Ascending aorta (tissue), 2 donors: ENCODE measurements at regions not wholly inside any gene's neighbourhood (a gene's known extent, or its start where the extent isn't known, plus 50 kb on each side); places are given as distances from the start of the nearest gene placed in this dataset.

Source experiments
- DNase-seq, 2 donors: peaks; one replicate each; pipeline ENCODE4 v3.0.0-alpha.2; 2019; ENCODE audit warnings: low spot score in 2 of 2
- H3K27ac ChIP-seq, 2 donors: fragments of 200-600 bp; sonication (generic); one replicate each; pipeline ENCODE4 v1.5.1; 2016 to 2017; ENCODE audit warnings: mild to moderate bottlenecking in 1 of 2
- H3K27me3 ChIP-seq: fragments of 200-600 bp; sonication (generic); one replicate; pipeline ENCODE4 v1.5.1; 2017
- H3K36me3 ChIP-seq, 2 donors: fragments of 200-600 bp; sonication (generic); one replicate each; pipeline ENCODE4 v1.5.1; 2016
- H3K4me1 ChIP-seq, 2 donors: fragments of 200-600 bp; sonication (generic); one replicate each; pipeline ENCODE4 v1.5.1; 2016 to 2017; ENCODE audit warnings: mild to moderate bottlenecking in 1 of 2
- H3K4me3 ChIP-seq, 2 donors: fragments of 200-600 bp; sonication (generic); one replicate each; pipeline ENCODE4 v1.5.1; 2016 to 2017; ENCODE audit warnings: mild to moderate bottlenecking in 1 of 2
- H3K9me3 ChIP-seq, 2 donors: fragments of 200-600 bp; sonication (generic); one replicate each; pipeline ENCODE4 v1.5.1; 2016
- intact Hi-C: fragments of 100-400 bp; cut with DNase I; formaldehyde crosslinking; loops from one replicate; pipeline ENCODE4 v1.15.1; 2023
- TF ChIP-seq, protein P1 (sequence below), 3 experiments: fragments of 200-600 bp in 2 of 3; fragments of 450-650 bp in 1 of 3; sonication (generic) in 2 of 3; IDR thresholded peaks; one replicate each; pipeline ENCODE4 v1.5.1; 2016 to 2019; ENCODE audit warnings: antibody characterized with exemption in 3 of 3, mild to moderate bottlenecking in 1 of 3, moderate library complexity in 1 of 3

DNA sequence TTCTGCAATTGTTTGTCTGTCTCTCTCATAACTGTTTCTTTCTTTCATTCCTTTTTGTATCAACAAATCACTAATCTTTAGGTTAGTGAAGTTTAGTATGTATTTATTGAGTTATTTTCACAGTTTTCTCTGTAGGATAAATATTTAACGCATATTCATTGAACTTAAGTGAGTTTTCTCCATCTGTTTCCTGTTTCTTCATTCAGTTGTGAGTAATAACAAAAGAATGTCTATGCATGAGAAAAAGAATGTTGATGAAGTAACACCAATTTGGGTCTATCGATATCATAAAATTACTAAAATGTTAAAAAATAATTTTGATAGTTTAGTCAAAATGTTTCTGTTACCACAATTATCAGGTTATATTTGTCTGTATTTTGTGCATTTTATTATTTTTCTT, 948.0 kb downstream of the DSC3 start:
- Histone ChIP-seq H3K9me3 (no peaks in the 10 kb centered on the region), H3K4me3 (no peak overlapping the region), H3K36me3 (no peaks in the 10 kb centered on the region), H3K27me3 (no peaks in the 10 kb centered on the region), H3K27ac (no peak overlapping the region), H3K4me1 (no peaks in the 10 kb centered on the region)
- no peak for DNase-seq
- intact Hi-C loops, result no loop called here
- TF ChIP-seq, protein P1, sequence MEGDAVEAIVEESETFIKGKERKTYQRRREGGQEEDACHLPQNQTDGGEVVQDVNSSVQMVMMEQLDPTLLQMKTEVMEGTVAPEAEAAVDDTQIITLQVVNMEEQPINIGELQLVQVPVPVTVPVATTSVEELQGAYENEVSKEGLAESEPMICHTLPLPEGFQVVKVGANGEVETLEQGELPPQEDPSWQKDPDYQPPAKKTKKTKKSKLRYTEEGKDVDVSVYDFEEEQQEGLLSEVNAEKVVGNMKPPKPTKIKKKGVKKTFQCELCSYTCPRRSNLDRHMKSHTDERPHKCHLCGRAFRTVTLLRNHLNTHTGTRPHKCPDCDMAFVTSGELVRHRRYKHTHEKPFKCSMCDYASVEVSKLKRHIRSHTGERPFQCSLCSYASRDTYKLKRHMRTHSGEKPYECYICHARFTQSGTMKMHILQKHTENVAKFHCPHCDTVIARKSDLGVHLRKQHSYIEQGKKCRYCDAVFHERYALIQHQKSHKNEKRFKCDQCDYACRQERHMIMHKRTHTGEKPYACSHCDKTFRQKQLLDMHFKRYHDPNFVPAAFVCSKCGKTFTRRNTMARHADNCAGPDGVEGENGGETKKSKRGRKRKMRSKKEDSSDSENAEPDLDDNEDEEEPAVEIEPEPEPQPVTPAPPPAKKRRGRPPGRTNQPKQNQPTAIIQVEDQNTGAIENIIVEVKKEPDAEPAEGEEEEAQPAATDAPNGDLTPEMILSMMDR (IDR thresholded peaks at IDR 0.05), result no peak

DNA sequence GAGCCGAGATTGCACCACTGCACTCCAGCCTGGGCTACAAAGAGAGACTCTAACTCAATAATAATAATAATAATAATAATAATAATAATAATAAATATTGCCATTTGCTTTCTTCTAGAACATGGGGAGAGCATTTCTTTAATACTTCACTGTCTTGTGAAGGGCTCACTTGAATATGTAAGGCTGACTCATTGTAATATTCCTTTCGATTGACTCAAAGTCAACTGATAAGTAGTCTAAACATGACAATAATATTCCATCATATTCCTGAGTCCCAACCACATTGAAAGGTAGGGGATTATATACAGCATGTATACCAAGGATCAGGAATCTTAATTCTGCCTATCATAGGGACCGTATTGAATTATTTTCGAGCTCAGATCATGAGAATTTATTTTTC, 949.2 kb downstream of the DSC3 start:
- intact Hi-C loops, result no loop called here
- TF ChIP-seq, protein P1 (IDR thresholded peaks at IDR 0.05), result no peak

DNA sequence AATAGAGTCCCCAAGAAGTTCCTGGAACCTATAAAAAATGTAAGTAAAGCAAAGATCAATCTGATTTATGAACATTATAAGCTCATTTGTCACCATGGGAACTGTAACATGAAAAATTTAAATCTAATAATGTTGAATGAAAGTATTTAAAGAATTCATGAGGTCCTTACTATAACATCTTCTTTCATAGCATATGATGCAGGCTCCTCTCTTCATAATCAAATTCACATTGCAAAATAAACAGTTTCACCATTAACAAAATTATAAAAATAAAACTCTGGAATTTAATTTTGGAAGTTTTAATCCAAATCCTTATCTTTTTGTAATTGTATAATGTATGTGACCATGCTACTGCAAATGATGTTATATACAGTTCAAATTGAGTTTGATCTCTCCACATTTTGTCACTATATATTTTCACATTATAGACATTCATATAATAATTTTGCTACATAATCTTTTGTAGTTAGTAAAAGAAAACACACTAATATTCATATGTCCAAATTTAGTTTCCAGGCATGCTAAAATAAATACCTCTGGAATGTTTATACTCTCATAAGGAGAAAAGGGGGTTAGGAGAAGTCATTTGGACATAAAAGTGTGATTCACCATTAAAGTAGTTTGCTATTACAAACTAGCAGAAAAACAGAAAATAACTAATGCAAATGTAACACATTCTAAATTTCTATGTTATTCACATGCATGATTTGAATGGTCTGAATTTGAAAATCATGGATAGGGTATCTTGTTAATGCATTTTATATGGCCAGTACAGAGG, 954.1 kb downstream of the DSC3 start:
- Histone ChIP-seq H3K36me3 (no peaks in the 10 kb centered on the region), H3K27ac (no peak overlapping the region), H3K4me1 (no peaks in the 10 kb centered on the region), H3K9me3 (no peaks in the 10 kb centered on the region), H3K4me3 (no peak overlapping the region), H3K27me3 (no peaks in the 10 kb centered on the region)
- DNase-seq, result no peak
- TF ChIP-seq, protein P1 (IDR thresholded peaks at IDR 0.05), result no peak
- intact Hi-C loops, result no loop called here

More for the DNA sequence above, 949.2 kb downstream of the DSC3 start:
- no peak overlapping the region for H3K27ac ChIP-seq
- H3K9me3 ChIP-seq, result no peaks in the 10 kb centered on the region
- no peak for DNase-seq
- H3K27me3 ChIP-seq, result no peaks in the 10 kb centered on the region
- no peak overlapping the region for H3K4me3 ChIP-seq
- no peaks in the 10 kb centered on the region for H3K36me3 ChIP-seq
- no peaks in the 10 kb centered on the region for H3K4me1 ChIP-seq

DNA sequence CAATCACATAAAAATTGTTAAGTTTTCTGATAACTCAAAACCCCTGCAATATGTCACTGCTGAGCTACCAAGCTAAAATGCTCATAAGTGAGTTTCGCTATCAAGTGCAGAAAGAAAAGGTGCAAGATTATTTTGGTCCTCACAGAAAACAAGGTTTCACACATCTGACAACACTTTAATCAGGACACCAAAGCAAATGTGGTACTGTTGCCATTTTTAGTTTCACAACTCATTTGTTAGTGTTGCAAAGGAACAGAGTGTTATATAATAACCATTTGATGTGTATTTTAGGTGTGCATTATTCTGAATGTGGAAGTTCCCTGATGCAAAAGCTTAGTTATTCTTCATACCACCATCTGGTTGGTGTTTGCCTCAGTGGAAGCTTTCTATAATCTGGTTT, 956.2 kb downstream of the DSC3 start:
- Histone ChIP-seq H3K27me3 (no peaks in the 10 kb centered on the region), H3K4me1 (no peaks in the 10 kb centered on the region), H3K27ac (no peak overlapping the region), H3K9me3 (no peaks in the 10 kb centered on the region), H3K4me3 (no peak overlapping the region), H3K36me3 (no peaks in the 10 kb centered on the region)
- TF ChIP-seq, protein P1 (IDR thresholded peaks at IDR 0.05), result no peak
- intact Hi-C loops, result no loop called here
- DNase-seq, result no peak

DNA sequence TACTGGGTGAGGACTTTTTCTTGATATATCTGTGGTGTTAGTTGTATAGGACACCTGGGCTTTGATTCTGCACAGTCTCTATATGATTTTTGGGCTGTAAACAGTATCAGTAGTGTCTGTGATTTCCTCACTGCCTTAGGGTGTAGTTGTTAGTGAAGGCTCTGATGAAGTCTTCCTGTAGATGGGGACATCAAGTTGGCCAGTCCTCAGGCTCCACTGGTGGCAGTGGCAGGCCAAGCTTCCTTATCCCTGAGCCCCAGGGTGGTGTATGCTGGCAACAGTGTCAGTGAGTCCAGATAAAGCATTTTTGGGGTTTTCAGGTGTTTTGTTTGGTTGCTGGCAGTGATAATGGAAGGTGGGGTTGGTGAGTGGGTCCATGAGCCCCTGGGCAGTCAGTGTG, 961.4 kb downstream of the DSC3 start:
- no peak overlapping the region for H3K27ac ChIP-seq
- no peak for DNase-seq
- no peaks in the 10 kb centered on the region for H3K36me3 ChIP-seq
- TF ChIP-seq, protein P1 (IDR thresholded peaks at IDR 0.05), result no peak
- no peaks in the 10 kb centered on the region for H3K4me1 ChIP-seq
- intact Hi-C loops, result no loop called here
- H3K9me3 ChIP-seq, result no peaks in the 10 kb centered on the region
- no peak overlapping the region for H3K4me3 ChIP-seq
- no peaks in the 10 kb centered on the region for H3K27me3 ChIP-seq
